HG03097 (cell line): ENCODE measurements at regions not wholly inside any gene's neighbourhood (a gene's known extent, or its start where the extent isn't known, plus 50 kb on each side); places are given as distances from the start of the nearest gene placed in this dataset.

Experiments used
- ATAC-seq: cut with Tn5 transposase; IDR thresholded peaks from one replicate; pipeline ENCODE4 v1.9.1; 2021; ENCODE audit not compliant: unreplicated experiment, low FRiP score

- ATAC-seq: no peak
Measured at GRCh38 chr11:26134481-26135355, 197.2 kb upstream of the ANO3 start.

DNA sequence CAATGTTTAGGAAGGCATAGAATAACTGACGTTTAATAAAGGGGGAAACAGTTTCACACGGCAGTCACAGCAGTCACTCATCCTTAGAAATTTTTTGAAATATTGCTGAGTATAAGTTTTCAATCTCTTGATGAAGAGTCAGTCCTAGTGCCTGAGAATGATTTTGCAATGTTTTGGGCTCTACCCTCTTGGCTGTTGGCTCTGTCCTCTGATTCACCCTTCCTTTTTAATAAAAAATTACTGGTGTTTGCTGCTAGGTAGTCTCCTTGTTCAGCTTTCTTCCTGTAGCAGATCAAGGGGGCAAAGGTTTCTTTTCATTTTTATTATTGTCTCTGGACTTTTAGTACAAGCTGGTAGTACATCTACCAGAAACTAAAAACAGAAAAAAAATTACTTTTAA lies 194.3 kb upstream of the ANO3 start:
- ATAC-seq: no peak

GRCh38 chr11:26142891-26143290 lies 189.0 kb upstream of the ANO3 start:
- ATAC-seq: no peak

- ATAC-seq: no peak
Measured at GRCh38 chr11:26143566-26144290, 188.2 kb upstream of the ANO3 start.

- no peak for ATAC-seq
Measured at GRCh38 chr11:26144291-26144690, 187.6 kb upstream of the ANO3 start.

GRCh38 chr11:26144911-26145310 lies 187.0 kb upstream of the ANO3 start:
- no peak for ATAC-seq

GRCh38 chr11:26149585-26149984 lies 182.3 kb upstream of the ANO3 start:
- no peak for ATAC-seq

- ATAC-seq: no peak
Measured at GRCh38 chr11:26150031-26150430, 181.9 kb upstream of the ANO3 start.

DNA sequence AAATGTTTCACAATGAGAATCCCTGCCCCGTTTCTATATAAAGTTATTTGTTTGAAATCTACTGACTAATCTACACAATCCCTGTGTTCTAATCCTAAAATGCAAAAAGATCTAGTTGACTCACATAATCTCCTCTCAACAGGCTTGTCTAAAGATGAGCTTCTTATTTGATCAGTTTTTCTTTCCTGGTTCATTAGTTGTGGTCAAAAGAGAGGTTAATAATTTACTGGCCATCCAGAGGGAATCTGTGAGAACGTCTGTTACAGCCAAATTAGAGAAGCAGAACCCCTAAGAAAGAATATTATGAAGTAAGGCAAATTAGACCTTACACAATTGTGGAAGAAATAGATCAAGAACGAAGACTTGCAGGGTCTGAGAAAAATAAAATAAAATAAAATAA lies 173.7 kb upstream of the ANO3 start:
- no peak for ATAC-seq

DNA sequence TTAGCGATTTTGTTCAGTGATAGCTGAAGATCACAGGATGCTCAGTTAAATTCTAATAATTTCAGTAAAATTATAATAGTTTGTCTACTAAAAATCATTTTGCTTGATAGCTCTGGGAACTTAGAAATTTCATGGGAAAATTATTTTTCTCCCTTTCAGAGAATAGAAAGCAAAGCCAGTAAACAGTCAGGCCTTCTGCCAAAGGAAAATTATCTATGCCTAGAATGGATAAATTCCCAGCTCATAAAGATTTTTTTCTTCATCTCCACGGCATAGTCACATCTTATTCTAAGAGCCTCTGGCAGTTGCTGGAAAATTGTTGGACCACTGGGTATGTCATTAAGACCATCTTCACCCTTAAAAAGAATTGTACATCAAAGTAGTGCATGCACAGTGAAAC lies 169.6 kb upstream of the ANO3 start:
- no peak for ATAC-seq

GRCh38 chr11:26186389-26186788 lies 145.5 kb upstream of the ANO3 start:
- no peak for ATAC-seq

GRCh38 chr11:26187639-26188038 lies 144.3 kb upstream of the ANO3 start:
- ATAC-seq: no peak

DNA sequence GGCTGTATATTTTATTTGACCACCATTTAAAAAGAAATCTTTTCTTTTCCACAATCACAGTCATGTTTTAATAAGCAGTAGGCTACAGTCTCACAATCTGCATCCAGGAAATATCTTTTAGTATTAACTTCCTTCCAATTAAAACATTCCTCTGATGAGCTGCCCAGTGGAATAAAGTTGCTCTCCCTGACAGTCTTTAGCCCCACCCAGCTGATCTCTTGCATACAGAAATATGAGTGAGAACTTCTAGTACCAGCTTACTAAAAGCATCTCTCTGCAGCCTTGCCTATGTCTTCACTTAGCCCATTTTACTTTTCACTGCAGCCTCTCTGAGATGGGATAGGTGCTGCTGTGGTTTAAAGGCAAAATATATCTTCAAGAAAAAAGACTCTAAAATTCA lies 143.4 kb upstream of the ANO3 start:
- no peak for ATAC-seq

DNA sequence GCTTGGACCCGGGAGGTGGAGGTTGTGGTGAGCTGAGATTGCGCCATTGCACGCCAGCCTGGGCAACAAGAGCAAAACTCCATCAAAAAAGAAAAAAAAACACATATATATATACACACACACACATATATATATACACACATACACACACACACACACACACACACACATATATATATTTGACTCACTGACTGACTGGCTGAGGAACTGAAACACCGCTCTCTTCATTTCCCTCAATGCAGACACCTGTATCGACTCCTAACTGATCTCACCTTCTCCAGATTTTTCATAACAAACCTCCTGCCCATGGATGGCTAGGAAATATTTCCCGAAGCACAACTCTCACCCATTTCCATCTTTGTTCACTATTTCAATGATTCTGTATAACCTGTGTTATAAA lies 140.7 kb upstream of the ANO3 start:
- no peak for ATAC-seq

GRCh38 chr11:26193694-26194365 lies 138.1 kb upstream of the ANO3 start:
- ATAC-seq: no peak

DNA sequence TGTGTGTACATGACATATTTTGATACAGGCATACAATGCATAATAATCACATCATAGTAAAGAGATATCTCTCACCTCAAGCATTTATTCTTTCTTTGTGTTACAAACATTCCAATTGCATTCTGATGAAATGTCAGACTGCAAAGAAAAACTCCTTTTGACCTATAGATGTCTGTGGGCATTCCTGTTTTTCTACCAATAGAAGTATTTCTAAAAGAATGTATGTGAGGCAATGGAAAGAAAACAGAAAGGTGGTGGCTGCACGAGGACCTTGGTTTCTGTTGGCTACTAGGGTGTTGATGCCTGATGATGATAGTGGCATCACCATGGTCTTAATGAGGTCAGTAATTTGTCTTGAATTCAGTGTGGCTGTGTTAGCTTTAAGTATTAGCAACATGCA lies 137.0 kb upstream of the ANO3 start:
- no peak for ATAC-seq

DNA sequence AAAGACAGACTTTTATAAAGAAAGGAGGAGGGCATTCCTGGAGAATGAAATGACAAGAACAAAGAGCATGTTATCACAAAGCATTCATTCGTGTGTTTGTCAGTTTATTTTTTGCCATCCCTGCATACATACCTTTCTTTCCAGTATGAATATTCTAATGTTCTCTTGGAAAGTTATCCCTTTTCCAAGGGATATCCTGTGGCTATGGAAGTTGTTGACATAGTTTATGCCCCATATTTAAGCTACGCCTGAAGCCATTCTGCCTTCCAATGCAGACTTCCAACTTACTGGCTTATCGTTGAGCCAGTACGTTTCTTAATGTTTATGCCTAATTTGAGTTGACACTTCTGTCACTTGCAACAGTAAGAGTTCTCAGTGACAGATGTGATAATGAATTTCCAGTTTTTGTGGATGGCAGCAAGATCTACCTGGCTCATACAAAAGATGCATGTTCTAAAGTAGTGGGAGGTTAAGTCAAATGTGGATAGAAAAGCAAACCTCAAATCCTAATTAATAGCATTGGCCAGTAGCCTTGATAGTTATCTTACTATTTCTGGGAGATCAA lies 133.3 kb upstream of the ANO3 start:
- no peak for ATAC-seq

DNA sequence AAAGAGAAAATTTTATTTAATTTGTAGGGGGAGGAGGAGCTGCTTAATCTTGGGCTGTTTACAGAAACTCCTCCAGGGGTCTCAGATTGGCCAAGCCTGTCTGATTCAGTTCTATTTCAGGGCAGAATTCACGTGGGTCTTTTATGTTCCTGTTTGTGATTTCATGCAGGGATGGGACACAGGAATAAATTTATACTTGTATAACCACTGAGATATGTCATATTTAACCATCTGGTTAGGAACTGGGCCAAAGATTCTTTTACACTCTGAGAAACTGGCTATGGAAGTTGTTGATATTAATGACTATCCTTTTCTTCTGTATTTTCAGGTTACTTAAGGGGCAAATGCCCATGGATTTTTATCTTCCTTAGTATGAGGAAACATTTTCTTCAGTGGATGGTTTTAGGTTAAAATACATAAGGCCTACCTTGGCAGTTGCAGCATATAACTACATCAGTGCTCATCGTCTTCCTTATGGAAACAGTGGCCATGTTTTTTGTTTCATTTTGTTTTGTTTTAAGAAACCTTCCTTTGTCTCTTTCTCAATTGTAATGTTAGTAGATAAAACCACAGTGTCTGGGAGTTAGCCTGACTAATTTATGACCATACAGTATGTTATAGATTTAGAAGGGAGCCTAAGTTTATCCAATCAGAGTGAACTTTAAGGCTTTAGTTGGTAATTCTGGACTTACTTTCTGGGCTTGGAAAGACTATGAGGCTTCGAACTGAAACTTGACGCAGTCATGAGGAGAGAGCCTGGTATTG lies 132.4 kb upstream of the ANO3 start:
- no peak for ATAC-seq

DNA sequence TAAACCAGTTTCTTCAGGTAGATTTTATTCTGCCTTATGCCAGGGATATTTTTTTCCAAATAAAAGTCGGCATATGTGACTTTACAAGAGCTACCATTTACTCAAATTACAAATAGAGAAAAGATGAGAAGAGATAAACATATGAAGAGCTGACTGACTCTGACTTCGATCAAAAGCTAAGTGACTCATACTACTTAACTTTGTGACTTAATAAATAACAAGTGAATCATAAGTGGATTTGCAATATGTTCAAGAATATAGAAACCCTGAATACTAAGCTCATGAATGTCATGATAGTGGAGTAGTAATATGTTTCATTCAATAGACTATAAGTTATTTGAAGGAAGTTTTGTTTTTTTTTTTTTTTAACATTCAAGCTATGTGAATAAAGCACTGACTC lies 130.5 kb upstream of the ANO3 start:
- ATAC-seq: no peak

GRCh38 chr11:26202754-26203153 lies 129.2 kb upstream of the ANO3 start:
- ATAC-seq: no peak
